Neural crest cell (in vitro differentiated cells): ENCODE measurements at regions not wholly inside any gene's neighbourhood (a gene's known extent, or its start where the extent isn't known, plus 50 kb on each side); places are given as distances from the start of the nearest gene placed in this dataset.

Experiments
- DNase-seq: peaks from one replicate; pipeline ENCODE4 v3.0.0; 2021; ENCODE audit warnings: low read depth, mixed read lengths, low spot score
- H3K27ac Mint-ChIP-seq: one replicate; pipeline ENCODE4 v1.8.0; 2021; ENCODE audit warnings: mild to moderate bottlenecking, mixed read lengths; ENCODE audit not compliant: unreplicated experiment
- H3K27me3 Mint-ChIP-seq: 2 replicates; pipeline ENCODE4 v1.8.0; 2021; ENCODE audit warnings: low read depth, mild to moderate bottlenecking, mixed read lengths
- H3K36me3 Mint-ChIP-seq: 2 replicates; pipeline ENCODE4 v1.8.0; 2021; ENCODE audit warnings: low read depth, mild to moderate bottlenecking, mixed read lengths
- H3K4me1 Mint-ChIP-seq: 2 replicates; pipeline ENCODE4 v1.8.0; 2021; ENCODE audit warnings: mixed read lengths
- H3K4me3 Mint-ChIP-seq: one replicate; pipeline ENCODE4 v1.8.0; 2021; ENCODE audit warnings: mild to moderate bottlenecking, mixed read lengths
- H3K9me3 Mint-ChIP-seq: 2 replicates; pipeline ENCODE4 v1.8.0; 2021; ENCODE audit warnings: mixed read lengths
- CTCF ChIP-seq: fragments of 200-600 bp; sonication (generic); conservative IDR thresholded peaks from 2 replicates; pipeline ENCODE4 v1.5.0; 2021; ENCODE audit warnings: antibody characterized with exemption, mild to moderate bottlenecking

GRCh38 chr15:99863550-99864198, 130.4 kb upstream of the LYSMD4 start:
- no peak for DNase-seq
- Mint-ChIP-seq H3K27me3 (no peaks in the 10 kb centered on the region), H3K4me3 (no peak overlapping the region), H3K9me3 (no peaks in the 10 kb centered on the region), H3K27ac (no peak overlapping the region), H3K4me1 (no peaks in the 10 kb centered on the region), H3K36me3 (no peaks in the 10 kb centered on the region)
- TF ChIP-seq CTCF: no peak

- no peaks in the 10 kb centered on the region for H3K27me3 Mint-ChIP-seq
Observed at GRCh38 chr15:99857836-99858235, 124.6 kb upstream of the LYSMD4 start.

GRCh38 chr15:99850517-99850916, 117.3 kb upstream of the LYSMD4 start:
- no peak for DNase-seq
- Mint-ChIP-seq H3K27ac (no peak overlapping the region), H3K36me3 (no peaks in the 10 kb centered on the region), H3K9me3 (no peaks in the 10 kb centered on the region), H3K27me3 (no peaks in the 10 kb centered on the region), H3K4me1 (peaks cover 8% of the 10 kb centered on the region), H3K4me3 (no peak overlapping the region)
- no peak for TF ChIP-seq CTCF

More at GRCh38 chr15:99857836-99858235, 124.6 kb upstream of the LYSMD4 start:
- Mint-ChIP-seq H3K4me3 (no peak overlapping the region), H3K27ac (no peak overlapping the region), H3K4me1 (no peaks in the 10 kb centered on the region), H3K36me3 (no peaks in the 10 kb centered on the region), H3K9me3 (no peaks in the 10 kb centered on the region)
- no peak for DNase-seq
- no peak for TF ChIP-seq CTCF

- Mint-ChIP-seq H3K27me3 (no peaks in the 10 kb centered on the region), H3K27ac (no peak overlapping the region), H3K4me3 (no peak overlapping the region), H3K9me3 (no peaks in the 10 kb centered on the region), H3K36me3 (no peaks in the 10 kb centered on the region), H3K4me1 (peaks cover 8% of the 10 kb centered on the region)
- no peak for TF ChIP-seq CTCF
- DNase-seq: no peak
Observed at GRCh38 chr15:99845009-99845408, 111.8 kb upstream of the LYSMD4 start.

- Mint-ChIP-seq H3K4me1 (peaks cover 8% of the 10 kb centered on the region), H3K36me3 (no peaks in the 10 kb centered on the region), H3K27me3 (no peaks in the 10 kb centered on the region), H3K9me3 (no peaks in the 10 kb centered on the region), H3K4me3 (no peak overlapping the region), H3K27ac (no peak overlapping the region)
- TF ChIP-seq CTCF: no peak
- DNase-seq: no peak
Observed at GRCh38 chr15:99844150-99844549, 110.9 kb upstream of the LYSMD4 start.

GRCh38 chr15:99842071-99842470, 108.8 kb upstream of the LYSMD4 start:
- H3K9me3 Mint-ChIP-seq: no peaks in the 10 kb centered on the region
- no peak for TF ChIP-seq CTCF
- H3K4me3 Mint-ChIP-seq: no peak overlapping the region
- no peaks in the 10 kb centered on the region for H3K27me3 Mint-ChIP-seq
- no peak for DNase-seq
- no peaks in the 10 kb centered on the region for H3K36me3 Mint-ChIP-seq
- no peaks in the 10 kb centered on the region for H3K4me1 Mint-ChIP-seq
- H3K27ac Mint-ChIP-seq: no peak overlapping the region
